Neural progenitor cell (in vitro differentiated cells): ENCODE measurements at regions not wholly inside any gene's neighbourhood (a gene's known extent, or its start where the extent isn't known, plus 50 kb on each side); places are given as distances from the start of the nearest gene placed in this dataset.

ENCODE experiments used
- DNase-seq: peaks from one replicate; pipeline ENCODE4 v3.0.0-alpha.2; 2016; ENCODE audit warnings: low spot score
- H2AFZ ChIP-seq: fragments of 200-600 bp; sonication (generic); replicated peaks from 2 replicates; pipeline ENCODE4 v1.6.1; 2016; ENCODE audit warnings: antibody characterized with exemption
- H3F3A ChIP-seq: fragments of 200-600 bp; sonication (generic); 2 replicates; pipeline ENCODE4 v1.6.1; 2016; ENCODE audit warnings: antibody characterized with exemption, low read depth
- H3K27ac ChIP-seq: fragments of 200-600 bp; sonication (generic); 2 replicates; pipeline ENCODE4 v1.5.1; 2016; ENCODE audit warnings: mild to moderate bottlenecking
- H3K27me3 ChIP-seq: fragments of 200-600 bp; sonication (generic); 2 replicates; pipeline ENCODE4 v1.6.1; 2016; ENCODE audit warnings: mild to moderate bottlenecking, moderate library complexity
- H3K36me3 ChIP-seq: fragments of 200-600 bp; sonication (generic); 2 replicates; pipeline ENCODE4 v1.5.1; 2016
- H3K4me1 ChIP-seq: fragments of 200-600 bp; sonication (generic); 2 replicates; pipeline ENCODE4 v1.6.1; 2016; ENCODE audit warnings: mixed run types
- H3K4me2 ChIP-seq: fragments of 200-600 bp; sonication (generic); 2 replicates; pipeline ENCODE4 v1.6.1; 2016
- H3K4me3 ChIP-seq: fragments of 200-600 bp; sonication (generic); 2 replicates; pipeline ENCODE4 v1.5.1; 2016
- H3K79me2 ChIP-seq: fragments of 200-600 bp; sonication (generic); 2 replicates; pipeline ENCODE4 v1.6.1; 2016; ENCODE audit warnings: low read depth
- H3K9ac ChIP-seq: fragments of 200-600 bp; sonication (generic); 2 replicates; pipeline ENCODE4 v1.6.1; 2016
- H3K9me3 ChIP-seq: fragments of 200-600 bp; sonication (generic); 2 replicates; pipeline ENCODE4 v1.5.1; 2016; ENCODE audit warnings: low read depth
- H4K20me1 ChIP-seq: fragments of 200-600 bp; sonication (generic); 2 replicates; pipeline ENCODE4 v1.6.1; 2016; ENCODE audit warnings: low read depth
- H3K27ac Mint-ChIP-seq: 3 replicates; pipeline ENCODE4 v1.8.0; 2021; ENCODE audit warnings: mixed read lengths
- H3K27me3 Mint-ChIP-seq: 2 replicates; pipeline ENCODE4 v1.8.0; 2022; ENCODE audit warnings: low read depth, mild to moderate bottlenecking, inconsistent platforms, moderate library complexity, mixed read lengths; ENCODE audit not compliant: insufficient read depth
- H3K36me3 Mint-ChIP-seq: 3 replicates; pipeline ENCODE4 v1.8.0; 2021; ENCODE audit warnings: mixed read lengths
- H3K4me1 Mint-ChIP-seq: 3 replicates; pipeline ENCODE4 v1.8.0; 2021; ENCODE audit warnings: mixed read lengths
- H3K4me3 Mint-ChIP-seq: 3 replicates; pipeline ENCODE4 v1.8.0; 2021; ENCODE audit warnings: mild to moderate bottlenecking, moderate library complexity, mixed read lengths
- H3K9me3 Mint-ChIP-seq: 3 replicates; pipeline ENCODE4 v1.8.0; 2020; ENCODE audit warnings: mixed read lengths
- CTCF ChIP-seq: fragments of 200-600 bp; sonication (generic); IDR thresholded peaks from 2 replicates; pipeline ENCODE4 v1.5.1; 2017; ENCODE audit warnings: antibody characterized with exemption, mild to moderate bottlenecking
- EZH2 ChIP-seq: fragments of 200-600 bp; sonication (generic); IDR thresholded peaks from 2 replicates; pipeline ENCODE4 v1.6.1; 2017; ENCODE audit warnings: antibody characterized with exemption, mild to moderate bottlenecking, moderate library complexity
- EZH2phosphoT487 ChIP-seq: fragments of 200-600 bp; sonication (generic); IDR thresholded peaks from 2 replicates; pipeline ENCODE4 v1.6.1; 2017; ENCODE audit warnings: antibody characterized with exemption

- Histone ChIP-seq H2AFZ (no peak overlapping the region), H3K4me1 (peaks cover 4% of the 10 kb centered on the region), H3K27me3 (no peaks in the 10 kb centered on the region), H3K27ac (no peak overlapping the region), H3K36me3 (no peaks in the 10 kb centered on the region), H4K20me1 (no peaks in the 10 kb centered on the region), H3K9ac (no peak overlapping the region), H3K79me2 (no peaks in the 10 kb centered on the region), H3K9me3 (peaks cover 10% of the 10 kb centered on the region), H3K4me2 (no peak overlapping the region), H3F3A (no peaks in the 10 kb centered on the region), H3K4me3 (no peak overlapping the region)
- H3K4me3 Mint-ChIP-seq = no peak overlapping the region
- peaks cover 4% of the 10 kb centered on the region for H3K36me3 Mint-ChIP-seq
- no peak for DNase-seq
- H3K27me3 Mint-ChIP-seq = peaks cover 4% of the 10 kb centered on the region
- H3K9me3 Mint-ChIP-seq = peaks cover 28% of the 10 kb centered on the region
- H3K27ac Mint-ChIP-seq = no peak overlapping the region
- TF ChIP-seq CTCF (no peak), EZH2 (no peak), EZH2phosphoT487 (no peak)
- no peaks in the 10 kb centered on the region for H3K4me1 Mint-ChIP-seq
Observed at GRCh38 chr12:105641749-105642148, 311.3 kb downstream of the C12orf75 start.

- Histone ChIP-seq H3K27me3 (no peaks in the 10 kb centered on the region), H3K4me3 (no peak overlapping the region), H3K79me2 (no peaks in the 10 kb centered on the region), H3F3A (no peaks in the 10 kb centered on the region), H3K36me3 (no peaks in the 10 kb centered on the region), H3K27ac (no peak overlapping the region), H2AFZ (no peak overlapping the region), H3K9me3 (no peaks in the 10 kb centered on the region), H3K4me1 (peaks cover 4% of the 10 kb centered on the region), H4K20me1 (no peaks in the 10 kb centered on the region), H3K4me2 (no peak overlapping the region), H3K9ac (no peak overlapping the region)
- H3K4me1 Mint-ChIP-seq = no peaks in the 10 kb centered on the region
- H3K4me3 Mint-ChIP-seq = no peak overlapping the region
- H3K27me3 Mint-ChIP-seq = peaks cover 4% of the 10 kb centered on the region
- DNase-seq = no peak
- H3K36me3 Mint-ChIP-seq = no peaks in the 10 kb centered on the region
- TF ChIP-seq CTCF (no peak), EZH2phosphoT487 (no peak), EZH2 (no peak)
- peaks cover 15% of the 10 kb centered on the region for H3K9me3 Mint-ChIP-seq
- H3K27ac Mint-ChIP-seq = no peak overlapping the region
Observed at GRCh38 chr12:105644770-105645169, 314.3 kb downstream of the C12orf75 start.

DNA sequence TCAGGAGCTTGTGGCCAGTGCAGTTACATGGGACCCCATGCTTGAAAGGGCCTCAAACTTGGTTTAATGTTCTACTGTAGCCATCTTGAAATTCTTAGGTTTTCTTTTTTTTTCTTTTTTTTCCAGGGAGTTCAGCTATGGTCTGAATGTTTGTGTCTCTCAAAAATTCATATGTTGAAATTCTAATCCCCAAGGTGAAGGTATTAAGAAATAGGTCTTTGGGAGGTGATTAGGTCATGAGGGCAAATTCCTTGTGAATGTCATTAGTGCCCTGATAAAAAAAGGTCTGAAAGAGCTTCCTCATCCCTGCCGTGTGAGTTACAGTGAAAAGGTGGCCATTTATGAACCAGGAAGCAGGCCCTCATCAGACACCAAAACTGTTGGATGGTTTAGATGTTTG is 324.1 kb downstream of the C12orf75 start:
- Mint-ChIP-seq H3K36me3 (no peaks in the 10 kb centered on the region), H3K4me1 (peaks cover 10% of the 10 kb centered on the region), H3K27ac (no peak overlapping the region), H3K4me3 (no peak overlapping the region), H3K27me3 (peaks cover 5% of the 10 kb centered on the region), H3K9me3 (peaks cover 18% of the 10 kb centered on the region)
- Histone ChIP-seq H3K36me3 (no peaks in the 10 kb centered on the region), H3K9me3 (no peaks in the 10 kb centered on the region), H3F3A (no peaks in the 10 kb centered on the region), H4K20me1 (no peaks in the 10 kb centered on the region), H3K4me3 (no peak overlapping the region), H3K27ac (no peak overlapping the region), H3K4me1 (no peaks in the 10 kb centered on the region), H3K27me3 (no peaks in the 10 kb centered on the region), H3K4me2 (no peak overlapping the region), H3K9ac (no peak overlapping the region), H2AFZ (no peak overlapping the region), H3K79me2 (no peaks in the 10 kb centered on the region)
- TF ChIP-seq EZH2phosphoT487 (no peak), EZH2 (no peak), CTCF (no peak)
- DNase-seq = no peak

DNA sequence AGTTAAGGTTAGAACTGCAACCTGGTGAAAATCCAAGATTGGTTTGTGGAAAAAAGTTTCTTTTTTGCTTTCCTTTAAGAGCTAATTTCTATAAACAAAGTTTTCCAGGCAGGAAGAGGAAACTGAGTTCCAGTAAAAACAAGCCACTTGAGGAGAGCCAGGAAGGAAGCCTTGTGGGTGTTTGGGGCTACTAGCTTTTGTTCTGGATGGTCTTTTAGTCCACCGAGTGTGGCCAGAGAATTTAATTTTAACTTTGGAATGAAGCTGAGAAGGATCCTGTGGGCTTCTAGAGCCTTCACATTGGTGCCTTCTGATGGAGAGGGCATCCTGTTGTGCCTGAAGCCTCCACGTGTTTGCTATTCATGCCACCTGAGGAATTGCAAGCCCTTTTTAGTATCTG is 327.9 kb downstream of the C12orf75 start:
- TF ChIP-seq CTCF (no peak), EZH2 (no peak), EZH2phosphoT487 (no peak)
- H3K9me3 ChIP-seq = no peaks in the 10 kb centered on the region
- H3K36me3 Mint-ChIP-seq = no peaks in the 10 kb centered on the region
- no peak overlapping the region for H3K4me3 ChIP-seq
- DNase-seq = no peak
- no peak overlapping the region for H3K9ac ChIP-seq
- H3K4me1 Mint-ChIP-seq = peaks cover 17% of the 10 kb centered on the region
- peaks cover 3% of the 10 kb centered on the region for H3K27me3 Mint-ChIP-seq
- no peaks in the 10 kb centered on the region for H3K4me1 ChIP-seq
- H4K20me1 ChIP-seq = no peaks in the 10 kb centered on the region
- no peaks in the 10 kb centered on the region for H3F3A ChIP-seq
- H3K27ac Mint-ChIP-seq = no peak overlapping the region
- no peak overlapping the region for H3K4me2 ChIP-seq
- H3K27me3 ChIP-seq = no peaks in the 10 kb centered on the region
- H3K27ac ChIP-seq = no peak overlapping the region
- no peak overlapping the region for H2AFZ ChIP-seq
- no peaks in the 10 kb centered on the region for H3K79me2 ChIP-seq
- H3K4me3 Mint-ChIP-seq = no peak overlapping the region
- H3K36me3 ChIP-seq = no peaks in the 10 kb centered on the region
- peaks cover 6% of the 10 kb centered on the region for H3K9me3 Mint-ChIP-seq
